DOHH2 (cell line): ENCODE measurements at regions not wholly inside any gene's neighbourhood (a gene's known extent, or its start where the extent isn't known, plus 50 kb on each side); places are given as distances from the start of the nearest gene placed in this dataset.

Source experiments
- EZH2phosphoT487 ChIP-seq: fragments of 200-600 bp; sonication (generic); IDR thresholded peaks from 2 replicates; pipeline ENCODE4 v1.6.1; 2017; ENCODE audit warnings: borderline replicate concordance, mild to moderate bottlenecking, antibody characterized with exemption, low read length, moderate library complexity, mixed read lengths
- TF ChIP-seq, protein P1 (sequence below): fragments of 200-600 bp; sonication (generic); IDR thresholded peaks from one replicate; pipeline ENCODE4 v1.5.1; 2014; ENCODE audit warnings: antibody characterized with exemption, mild to moderate bottlenecking, low read depth, low read length; ENCODE audit not compliant: poor library complexity, severe bottlenecking

DNA sequence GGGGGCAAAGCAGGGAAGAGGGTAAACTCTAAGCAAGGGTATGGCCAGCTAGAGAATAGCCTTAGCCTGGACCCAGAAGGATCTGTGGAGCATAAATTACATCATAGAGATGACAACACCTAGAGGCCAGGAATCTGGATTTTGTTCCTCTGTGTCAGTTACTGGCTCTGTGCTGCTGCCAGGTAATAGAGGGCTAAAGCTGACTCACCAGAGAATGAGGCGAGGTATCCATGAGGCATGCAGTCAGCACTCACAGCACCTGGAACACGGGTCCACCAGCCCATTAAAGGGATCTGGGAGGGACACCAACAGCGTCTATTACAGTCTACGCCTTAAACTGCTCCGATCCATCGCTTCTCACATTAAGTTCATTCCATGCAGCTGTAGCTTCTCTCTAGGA is 74.9 kb upstream of the CMKLR1 start:
- TF ChIP-seq, protein P1, sequence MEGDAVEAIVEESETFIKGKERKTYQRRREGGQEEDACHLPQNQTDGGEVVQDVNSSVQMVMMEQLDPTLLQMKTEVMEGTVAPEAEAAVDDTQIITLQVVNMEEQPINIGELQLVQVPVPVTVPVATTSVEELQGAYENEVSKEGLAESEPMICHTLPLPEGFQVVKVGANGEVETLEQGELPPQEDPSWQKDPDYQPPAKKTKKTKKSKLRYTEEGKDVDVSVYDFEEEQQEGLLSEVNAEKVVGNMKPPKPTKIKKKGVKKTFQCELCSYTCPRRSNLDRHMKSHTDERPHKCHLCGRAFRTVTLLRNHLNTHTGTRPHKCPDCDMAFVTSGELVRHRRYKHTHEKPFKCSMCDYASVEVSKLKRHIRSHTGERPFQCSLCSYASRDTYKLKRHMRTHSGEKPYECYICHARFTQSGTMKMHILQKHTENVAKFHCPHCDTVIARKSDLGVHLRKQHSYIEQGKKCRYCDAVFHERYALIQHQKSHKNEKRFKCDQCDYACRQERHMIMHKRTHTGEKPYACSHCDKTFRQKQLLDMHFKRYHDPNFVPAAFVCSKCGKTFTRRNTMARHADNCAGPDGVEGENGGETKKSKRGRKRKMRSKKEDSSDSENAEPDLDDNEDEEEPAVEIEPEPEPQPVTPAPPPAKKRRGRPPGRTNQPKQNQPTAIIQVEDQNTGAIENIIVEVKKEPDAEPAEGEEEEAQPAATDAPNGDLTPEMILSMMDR: no peak
- no peak for TF ChIP-seq EZH2phosphoT487
